NT2/D1 (cell line): ENCODE measurements at regions not wholly inside any gene's neighbourhood (a gene's known extent, or its start where the extent isn't known, plus 50 kb on each side); places are given as distances from the start of the nearest gene placed in this dataset.

Source experiments
- SUZ12 ChIP-seq: IDR thresholded peaks from 2 replicates; pipeline ENCODE4 v1.6.1; 2011; ENCODE audit not compliant: insufficient read length, insufficient read depth; ENCODE audit errors: extremely low read depth
- YY1 ChIP-seq: IDR thresholded peaks from 2 replicates; pipeline ENCODE4 v1.6.1; 2011; ENCODE audit not compliant: insufficient read length, insufficient read depth
- ZNF274 ChIP-seq: IDR thresholded peaks from 2 replicates; pipeline ENCODE4 v1.6.1; 2011; ENCODE audit warnings: mild to moderate bottlenecking, low read depth, low read length

- TF ChIP-seq ZNF274: no peak
- no peak for TF ChIP-seq YY1
- TF ChIP-seq SUZ12: no peak
Observed at GRCh38 chr3:117746066-117746465, 1036.5 kb downstream of the TUSC7 start.
